Astrocyte of the spinal cord (primary cell): ENCODE measurements at regions not wholly inside any gene's neighbourhood (a gene's known extent, or its start where the extent isn't known, plus 50 kb on each side); places are given as distances from the start of the nearest gene placed in this dataset.

Experiments
- DNase-seq: peaks from one replicate; pipeline ENCODE4 v3.0.0; 2011; ENCODE audit warnings: low read depth, low spot score
- H3K4me3 ChIP-seq: 2 replicates; pipeline ENCODE4 v1.5.1; 2011; ENCODE audit warnings: low read depth, mild to moderate bottlenecking, low read length, moderate library complexity
- CTCF ChIP-seq: IDR thresholded peaks from 2 replicates; pipeline ENCODE4 v1.5.1; 2012; ENCODE audit warnings: low read depth, mild to moderate bottlenecking, low read length, inconsistent platforms
- in situ Hi-C: cut with HindIII; loops from 2 replicates; pipeline ENCODE4 v1.10.0; 2017; ENCODE audit warnings: low sequenced_read_pairs

GRCh38 chr12:41972196-41972595 is 172.5 kb downstream of the GXYLT1 start:
- no peak overlapping the region for H3K4me3 ChIP-seq
- no peak for DNase-seq
- in situ Hi-C loops, result no loop called here
- TF ChIP-seq CTCF, result no peak

- DNase-seq, result no peak
- in situ Hi-C loops, result no loop called here
Observed at GRCh38 chr12:41970744-41971143, 173.9 kb downstream of the GXYLT1 start.

GRCh38 chr12:41968599-41968998 is 176.1 kb downstream of the GXYLT1 start:
- no peak overlapping the region for H3K4me3 ChIP-seq
- TF ChIP-seq CTCF, result no peak
- in situ Hi-C loops, result no loop called here
- peak; percentile 7 for DNase-seq

More at GRCh38 chr12:41970744-41971143, 173.9 kb downstream of the GXYLT1 start:
- TF ChIP-seq CTCF, result no peak
- no peak overlapping the region for H3K4me3 ChIP-seq

DNA sequence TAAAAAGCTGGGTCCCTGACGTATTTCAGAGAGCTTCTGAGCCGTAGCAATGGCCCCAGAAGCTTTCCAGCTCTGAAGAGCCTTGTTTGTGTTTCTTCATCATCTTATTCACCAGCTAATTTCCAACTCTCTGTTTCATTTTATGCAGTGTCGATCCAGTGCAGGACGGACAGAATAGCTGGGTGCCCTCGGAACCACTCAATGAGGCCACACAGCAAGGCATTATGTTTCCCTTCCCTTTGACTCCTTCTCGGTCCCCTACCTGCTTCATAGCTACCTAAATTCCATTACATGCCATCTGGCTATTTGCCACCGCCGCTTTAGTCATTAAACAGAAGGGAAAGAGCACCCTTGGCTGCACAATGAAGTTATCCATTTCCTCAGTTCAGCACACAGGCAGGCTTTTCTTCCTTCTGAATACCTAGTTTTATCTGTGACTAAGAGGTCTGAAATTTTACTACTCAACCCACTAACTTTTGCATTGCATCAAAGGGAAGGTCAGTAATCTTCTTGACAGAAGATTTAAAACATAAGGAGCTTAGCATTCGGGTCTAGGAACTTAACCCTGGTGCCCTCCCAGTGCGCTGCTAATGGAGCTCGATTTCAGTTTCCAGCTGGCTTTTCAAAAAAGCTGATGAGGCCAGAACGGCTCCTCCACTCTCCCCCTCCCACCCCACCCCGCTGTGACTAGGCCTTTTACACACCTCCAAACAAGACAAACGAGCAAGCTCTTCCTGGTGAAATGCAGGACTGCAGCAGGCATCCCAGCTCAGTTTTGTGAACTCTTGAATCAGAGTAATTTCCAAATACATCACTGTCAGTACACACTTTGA is 176.8 kb downstream of the GXYLT1 start:
- in situ Hi-C loops, result no loop called here
- H3K4me3 ChIP-seq, result no peak overlapping the region
- DNase-seq, result peak; percentile 46
- no peak for TF ChIP-seq CTCF

- in situ Hi-C loops, result no loop called here
- no peak overlapping the region for H3K4me3 ChIP-seq
- DNase-seq, result no peak
- TF ChIP-seq CTCF, result no peak
Observed at GRCh38 chr12:41966916-41967315, 177.8 kb downstream of the GXYLT1 start.

- no peak for TF ChIP-seq CTCF
- in situ Hi-C loops, result no loop called here
- H3K4me3 ChIP-seq, result no peak overlapping the region
- DNase-seq, result no peak
Observed at GRCh38 chr12:41966001-41966400, 178.7 kb downstream of the GXYLT1 start.

GRCh38 chr12:41963398-41963797 is 181.3 kb downstream of the GXYLT1 start:
- no peak overlapping the region for H3K4me3 ChIP-seq
- DNase-seq, result no peak
- no peak for TF ChIP-seq CTCF
- in situ Hi-C loops, result no loop called here
